HEK293T (cell line): ENCODE measurements at regions not wholly inside any gene's neighbourhood (a gene's known extent, or its start where the extent isn't known, plus 50 kb on each side); places are given as distances from the start of the nearest gene placed in this dataset.

Experiments
- CTCF ChIA-PET: fragments of 350-600 bp; formaldehyde crosslinking; extraction: SDS; loops from one replicate; lab custom pipeline; 2021; ENCODE audit warnings: antibody characterized with exemption, inconsistent platforms; lab: Yijun Ruan, JAX
- POLR2A ChIA-PET: fragments of 350-600 bp; formaldehyde crosslinking; extraction: SDS; loops from one replicate; lab custom pipeline; 2020; ENCODE audit warnings: antibody characterized with exemption, inconsistent platforms; lab: Yijun Ruan, JAX
- DNase-seq: peaks from one replicate; pipeline ENCODE4 v3.0.0; 2012; ENCODE audit warnings: mixed read lengths; ENCODE audit errors: extremely low spot score
- ARNT ChIP-seq: fragments of 450-650 bp; IDR thresholded peaks from 2 replicates; pipeline ENCODE4 v1.6.1; 2017; ENCODE audit warnings: mild to moderate bottlenecking
- BHLHE40 ChIP-seq: fragments of 450-650 bp; IDR thresholded peaks from 2 replicates; pipeline ENCODE4 v1.6.1; 2016; ENCODE audit warnings: mild to moderate bottlenecking, moderate library complexity, borderline replicate concordance
- CTBP1 ChIP-seq: fragments of 450-650 bp; IDR thresholded peaks from 2 replicates; pipeline ENCODE4 v1.6.1; 2016; ENCODE audit warnings: borderline replicate concordance
- ELF4 ChIP-seq: fragments of 450-650 bp; IDR thresholded peaks from 2 replicates; pipeline ENCODE4 v1.6.1; 2017; ENCODE audit warnings: antibody characterized with exemption
- FOXA1 ChIP-seq: fragments of 450-650 bp; IDR thresholded peaks from 2 replicates; pipeline ENCODE4 v1.6.1; 2016; ENCODE audit warnings: mild to moderate bottlenecking
- FOXK2 ChIP-seq: fragments of 450-650 bp; IDR thresholded peaks from 2 replicates; pipeline ENCODE4 v1.6.1; 2016; ENCODE audit warnings: mild to moderate bottlenecking
- FOXM1 ChIP-seq: fragments of 450-650 bp; IDR thresholded peaks from 2 replicates; pipeline ENCODE4 v1.6.1; 2017; ENCODE audit warnings: mild to moderate bottlenecking, borderline replicate concordance
- HDGF ChIP-seq: fragments of 450-650 bp; IDR thresholded peaks from 2 replicates; pipeline ENCODE4 v1.6.1; 2017; ENCODE audit warnings: antibody characterized with exemption, borderline replicate concordance
- L3MBTL2 ChIP-seq: fragments of 450-650 bp; conservative IDR thresholded peaks from 2 replicates; pipeline ENCODE4 v1.6.1; 2016; ENCODE audit warnings: mild to moderate bottlenecking
- LEF1 ChIP-seq: fragments of 450-650 bp; IDR thresholded peaks from 2 replicates; pipeline ENCODE4 v1.6.1; 2017; ENCODE audit warnings: mild to moderate bottlenecking, borderline replicate concordance
- NFRKB ChIP-seq: fragments of 450-650 bp; IDR thresholded peaks from 2 replicates; pipeline ENCODE4 v1.6.1; 2016; ENCODE audit warnings: mild to moderate bottlenecking, moderate library complexity
- PKNOX1 ChIP-seq: fragments of 450-650 bp; IDR thresholded peaks from 2 replicates; pipeline ENCODE4 v1.6.1; 2016
- SP1 ChIP-seq: fragments of 450-650 bp; IDR thresholded peaks from 2 replicates; pipeline ENCODE4 v1.6.1; 2017
- SUZ12 ChIP-seq: fragments of 450-650 bp; IDR thresholded peaks from 2 replicates; pipeline ENCODE4 v1.6.1; 2016; ENCODE audit warnings: mild to moderate bottlenecking
- TARDBP ChIP-seq: fragments of 450-650 bp; IDR thresholded peaks from 2 replicates; pipeline ENCODE4 v1.6.1; 2016
- ZNF384 ChIP-seq: fragments of 450-650 bp; IDR thresholded peaks from 2 replicates; pipeline ENCODE4 v1.6.1; 2016

- POLR2A ChIA-PET, result interaction anchor here (0.9 to 1.0 kb wide), 2 partner anchors 10 to 38 kb away, joined by 3 read pairs; no protein-coding TSS in a partner anchor
- CTCF ChIA-PET, result interaction anchor here (1.1 kb wide), 1 partner anchor 15 kb away, joined by 3 read pairs; no protein-coding TSS in a partner anchor
- no peak for DNase-seq
- TF ChIP-seq PKNOX1 (no peak), TARDBP (no peak), SP1 (no peak), L3MBTL2 (no peak), HDGF (no peak), NFRKB (no peak), ELF4 (no peak), SUZ12 (no peak), FOXK2 (no peak), CTBP1 (no peak), ARNT (no peak), BHLHE40 (no peak), FOXM1 (no peak), ZNF384 (no peak)
Observed at GRCh38 chr4:128590773-128591172, 218.7 kb upstream of the JADE1 start.

- CTCF ChIA-PET, result interaction anchor here (1.1 kb wide), 1 partner anchor 14 kb away, joined by 3 read pairs; no protein-coding TSS in a partner anchor
Observed at GRCh38 chr4:128590034-128590740, 219.3 kb upstream of the JADE1 start.

GRCh38 chr4:128589384-128589965 lies 220.0 kb upstream of the JADE1 start:
- ChIA-PET POLR2A (no interaction called here), CTCF (no interaction called here)
- no peak for TF ChIP-seq LEF1
- no peak for TF ChIP-seq L3MBTL2
- no peak for TF ChIP-seq CTBP1
- TF ChIP-seq ARNT, result no peak
- no peak for TF ChIP-seq SUZ12
- TF ChIP-seq PKNOX1, result no peak
- no peak for TF ChIP-seq NFRKB
- no peak for TF ChIP-seq ZNF384
- TF ChIP-seq FOXA1, result no peak
- no peak for TF ChIP-seq FOXK2
- TF ChIP-seq FOXM1, result no peak
- TF ChIP-seq BHLHE40, result no peak
- no peak for TF ChIP-seq HDGF
- no peak for TF ChIP-seq SP1
- no peak for TF ChIP-seq TARDBP
- TF ChIP-seq ELF4, result no peak
- DNase-seq, result no peak

More at GRCh38 chr4:128590034-128590740, 219.3 kb upstream of the JADE1 start:
- DNase-seq, result no peak
- POLR2A ChIA-PET, result interaction anchor here (0.9 kb wide), 1 partner anchor 37 kb away, joined by 3 read pairs; no protein-coding TSS in a partner anchor
- TF ChIP-seq FOXM1 (no peak), NFRKB (no peak), L3MBTL2 (no peak), HDGF (no peak), PKNOX1 (no peak), SP1 (no peak), LEF1 (no peak), FOXK2 (no peak), CTBP1 (no peak), TARDBP (no peak), FOXA1 (no peak), ZNF384 (no peak)

- DNase-seq, result no peak
- TF ChIP-seq SUZ12 (no peak), ELF4 (no peak), LEF1 (no peak), SP1 (no peak), ZNF384 (no peak), CTBP1 (no peak)
- CTCF ChIA-PET, result no interaction called here
- POLR2A ChIA-PET, result no interaction called here
Observed at GRCh38 chr4:128587382-128587781, 222.1 kb upstream of the JADE1 start.

- no peak for DNase-seq
- ChIA-PET POLR2A (interaction anchor here (0.9 kb wide), 1 partner anchor 17 kb away, joined by 3 read pairs; no protein-coding TSS in a partner anchor), CTCF (interaction anchor here (2.1 kb wide), 1 partner anchor 9 kb away, joined by 7 read pairs; no protein-coding TSS in a partner anchor)
- TF ChIP-seq PKNOX1, result no peak
- no peak for TF ChIP-seq FOXM1
- TF ChIP-seq L3MBTL2, result no peak
- TF ChIP-seq LEF1, result no peak
- no peak for TF ChIP-seq ZNF384
- TF ChIP-seq FOXA1, result no peak
Observed at GRCh38 chr4:128583753-128584712, 225.5 kb upstream of the JADE1 start.
